ENCODE measurements at regions not wholly inside any gene's neighbourhood (a gene's known extent, or its start where the extent isn't known, plus 50 kb on each side); places are given as distances from the start of the nearest gene placed in this dataset.

GRCh38 chr1:5274527-5274926 lies 620.1 kb downstream of the AJAP1 start:
- no peak for DNase-seq (ENCODE audit: low spot score)

GRCh38 chr1:5273280-5274003 lies 619.0 kb downstream of the AJAP1 start:
- DNase-seq (ENCODE audit: low spot score): no peak

GRCh38 chr1:5272325-5272724 lies 617.9 kb downstream of the AJAP1 start:
- no peak for DNase-seq (ENCODE audit: low spot score)

- no peak for DNase-seq (ENCODE audit: low spot score)
Measured at GRCh38 chr1:5271264-5271663, 616.9 kb downstream of the AJAP1 start.

GRCh38 chr1:5269901-5270300 lies 615.5 kb downstream of the AJAP1 start:
- no peak for DNase-seq (ENCODE audit: low spot score)

GRCh38 chr1:5267603-5268235 lies 613.3 kb downstream of the AJAP1 start:
- DNase-seq (ENCODE audit: low spot score): peak; percentile 64

GRCh38 chr1:5265438-5266075 lies 611.1 kb downstream of the AJAP1 start:
- no peak for DNase-seq (ENCODE audit: low spot score)

GRCh38 chr1:5264476-5264875 lies 610.1 kb downstream of the AJAP1 start:
- no peak for DNase-seq (ENCODE audit: low spot score)

- DNase-seq (ENCODE audit: low spot score): no peak
Measured at GRCh38 chr1:5256793-5257192, 602.4 kb downstream of the AJAP1 start.

GRCh38 chr1:5254975-5255374 lies 600.6 kb downstream of the AJAP1 start:
- DNase-seq (ENCODE audit: low spot score): peak; percentile 12

- peak; percentile 35 for DNase-seq (ENCODE audit: low spot score)
Measured at GRCh38 chr1:5254131-5254725, 599.8 kb downstream of the AJAP1 start.

- DNase-seq (ENCODE audit: low spot score): peak; percentile 19
Measured at GRCh38 chr1:5253036-5253435, 598.6 kb downstream of the AJAP1 start.

GRCh38 chr1:5250336-5250735 lies 595.9 kb downstream of the AJAP1 start:
- peak; percentile 18 for DNase-seq (ENCODE audit: low spot score)

- DNase-seq (ENCODE audit: low spot score): no peak
Measured at GRCh38 chr1:5245348-5245747, 590.9 kb downstream of the AJAP1 start.

GRCh38 chr1:5244631-5245285 lies 590.3 kb downstream of the AJAP1 start:
- DNase-seq (ENCODE audit: low spot score): no peak

GRCh38 chr1:5242850-5243249 lies 588.4 kb downstream of the AJAP1 start:
- DNase-seq (ENCODE audit: low spot score): no peak

- DNase-seq (ENCODE audit: low spot score): no peak
Measured at GRCh38 chr1:5239911-5240310, 585.5 kb downstream of the AJAP1 start.

- no peak for DNase-seq (ENCODE audit: low spot score)
Measured at GRCh38 chr1:5238351-5239130, 584.1 kb downstream of the AJAP1 start.

GRCh38 chr1:5235355-5235899 lies 581.0 kb downstream of the AJAP1 start:
- no peak for DNase-seq (ENCODE audit: low spot score)

- no peak for DNase-seq (ENCODE audit: low spot score)
Measured at GRCh38 chr1:5232537-5232936, 578.1 kb downstream of the AJAP1 start.
